HG03565 (cell line): ENCODE measurements at regions not wholly inside any gene's neighbourhood (a gene's known extent, or its start where the extent isn't known, plus 50 kb on each side); places are given as distances from the start of the nearest gene placed in this dataset.
"Not testable (repeated sequence)": the region's sequence is repeated elsewhere in the genome, so short reads cannot be mapped to it uniquely, and the experiment has no call there.

Experiments
- ATAC-seq: cut with Tn5 transposase; IDR thresholded peaks from one replicate; pipeline ENCODE4 v1.9.1; 2021; ENCODE audit warnings: mild to moderate bottlenecking, moderate library complexity; ENCODE audit not compliant: unreplicated experiment

- not testable (repeated sequence) for ATAC-seq
Observed at GRCh38 chr2:215889240-215889969, 123.9 kb downstream of the MREG start.

- ATAC-seq: no peak
Observed at GRCh38 chr2:215888680-215889079, 124.7 kb downstream of the MREG start.

DNA sequence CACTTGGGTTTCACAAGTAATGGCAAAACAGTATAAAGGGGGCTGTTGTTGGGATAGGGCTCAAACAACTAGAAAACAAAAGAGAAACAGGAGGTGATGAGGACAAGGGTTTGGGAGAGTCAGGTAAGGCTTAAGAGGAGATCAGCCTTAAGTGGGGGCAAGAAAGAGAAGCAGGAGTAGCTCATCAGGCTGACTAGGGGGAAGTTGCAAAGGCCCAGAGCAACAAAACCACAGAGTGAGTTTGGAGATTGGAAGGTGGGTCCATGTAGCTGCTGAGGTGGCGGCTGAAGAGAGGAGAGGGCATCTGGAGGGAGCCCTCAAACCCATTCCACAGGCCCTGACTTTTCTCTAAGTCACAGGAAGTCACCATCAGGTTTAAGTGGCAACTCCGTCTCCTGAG, 126.0 kb downstream of the MREG start:
- no peak for ATAC-seq

DNA sequence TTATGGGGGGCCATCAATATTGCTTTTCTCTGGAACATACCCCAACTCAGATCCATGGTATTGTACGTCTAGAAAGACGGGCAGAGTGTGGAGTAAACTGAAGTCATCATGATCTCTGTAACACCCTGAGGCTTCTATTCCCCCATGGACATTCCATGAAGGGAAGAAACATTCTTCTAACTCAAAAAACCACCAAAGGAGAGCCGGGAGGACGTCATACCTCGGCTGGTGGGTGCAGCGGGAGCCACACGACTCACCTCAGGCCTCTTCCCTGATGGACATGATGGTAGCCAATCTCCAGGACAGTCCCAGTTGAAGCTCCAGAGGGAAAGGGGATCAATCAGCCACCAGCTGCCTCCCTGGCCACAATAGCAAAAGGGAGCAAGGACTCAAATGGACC, 127.3 kb downstream of the MREG start:
- no peak for ATAC-seq

DNA sequence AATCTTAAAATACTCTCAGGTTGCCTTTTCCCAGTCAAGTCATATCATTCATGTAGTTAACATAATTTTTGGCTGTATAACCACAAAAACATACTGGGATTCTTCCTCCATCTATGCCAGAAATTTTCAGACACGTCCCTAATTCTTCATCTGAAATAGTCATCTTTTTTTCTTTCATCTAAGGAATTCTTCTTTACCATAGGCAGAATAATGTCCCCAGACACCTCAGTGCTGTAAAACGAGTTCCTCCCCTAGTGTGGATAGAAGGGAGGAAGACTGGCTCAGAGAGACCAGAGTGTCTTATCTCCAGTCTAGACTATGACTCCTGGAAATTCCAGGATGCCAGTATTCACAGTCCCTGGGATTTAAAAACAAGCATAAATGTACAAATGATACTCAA, 127.8 kb downstream of the MREG start:
- no peak for ATAC-seq

- ATAC-seq: no peak
Observed at GRCh38 chr2:215884451-215885087, 128.8 kb downstream of the MREG start.

- ATAC-seq: peak; percentile 72
Observed at GRCh38 chr2:215883799-215884198, 129.6 kb downstream of the MREG start.

DNA sequence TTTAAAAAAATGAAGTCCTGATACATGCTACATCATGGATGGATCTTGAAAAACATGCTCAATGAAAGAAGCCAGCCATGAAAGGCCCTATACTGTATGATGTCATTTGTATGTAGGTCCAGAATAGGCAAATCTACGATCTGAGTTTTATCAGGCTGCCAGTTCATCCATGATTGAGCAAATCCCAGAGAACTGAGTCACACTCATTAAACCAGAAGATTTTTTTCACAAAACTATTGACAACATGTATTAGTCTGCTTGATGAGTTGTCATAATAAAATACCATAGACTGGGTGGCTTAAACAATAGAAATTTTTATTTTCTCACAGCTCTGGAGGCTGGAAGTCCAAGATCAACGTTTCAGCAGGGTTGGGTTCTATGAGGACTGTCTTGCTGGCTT, 130.7 kb downstream of the MREG start:
- no peak for ATAC-seq

- ATAC-seq: no peak
Observed at GRCh38 chr2:215881582-215881981, 131.8 kb downstream of the MREG start.

DNA sequence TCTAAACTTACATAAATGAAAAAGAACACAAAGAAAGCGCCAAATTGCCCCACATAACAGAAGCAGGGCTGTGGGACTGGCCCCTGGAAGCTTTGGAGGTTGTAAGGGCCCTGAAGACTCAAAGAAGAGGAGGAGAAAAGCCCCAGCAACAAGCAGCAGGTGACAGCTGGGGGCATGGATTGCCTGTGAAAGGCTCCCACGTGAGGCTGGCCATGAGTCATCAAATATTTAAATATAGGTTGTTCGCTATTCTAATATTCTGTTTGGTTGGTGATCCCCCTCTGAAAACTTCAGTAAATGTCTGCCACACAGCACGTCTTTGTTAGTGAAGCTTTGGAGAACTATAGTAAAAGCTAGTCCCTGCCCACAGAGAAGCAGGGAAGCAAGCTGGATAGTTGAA, 132.4 kb downstream of the MREG start:
- peak; percentile 59 for ATAC-seq

DNA sequence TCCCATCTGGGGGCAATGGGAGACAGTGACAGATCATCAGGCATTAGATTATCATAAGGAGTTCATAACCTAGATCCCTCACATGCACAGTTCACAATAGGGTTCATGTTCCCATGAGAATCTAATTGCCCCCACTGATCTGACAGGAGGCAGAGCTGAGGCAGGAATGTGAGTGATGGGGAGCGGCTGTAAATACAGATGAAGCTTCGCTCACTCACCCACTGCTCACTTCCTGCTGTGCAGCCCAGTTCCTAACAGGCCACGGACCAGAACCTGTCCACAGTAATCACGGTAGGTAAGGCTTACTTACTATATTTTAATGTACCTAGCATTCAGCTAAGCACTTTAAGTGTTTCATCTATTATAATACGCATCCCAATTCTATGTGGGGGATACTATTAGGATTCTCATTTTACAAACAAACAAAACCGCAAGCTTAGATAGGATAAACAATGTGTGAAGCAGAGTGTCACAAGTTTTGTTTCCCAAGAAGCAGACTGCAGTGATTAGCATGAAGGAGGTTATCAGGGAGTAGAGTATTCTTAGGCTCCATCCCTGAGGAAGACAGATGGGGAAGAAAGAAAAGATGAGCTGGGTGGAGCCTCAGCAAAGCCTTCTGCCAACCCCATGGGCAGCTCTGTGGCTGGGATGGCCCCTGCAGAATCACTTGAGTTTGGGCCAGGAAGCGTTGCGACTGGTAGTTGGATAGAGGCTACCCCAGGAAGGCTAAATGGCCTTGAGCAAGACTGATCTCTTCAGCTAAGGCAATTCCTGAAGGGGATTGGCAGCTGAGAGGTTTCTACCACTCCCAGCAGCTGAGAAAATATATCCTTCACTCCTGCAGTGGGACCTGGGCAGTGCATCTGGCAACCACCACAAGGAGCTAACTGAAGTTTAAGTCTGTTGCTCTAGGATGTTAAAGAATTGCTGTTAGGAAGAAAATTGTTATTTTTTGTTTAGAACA, 133.1 kb downstream of the MREG start:
- ATAC-seq: no peak

DNA sequence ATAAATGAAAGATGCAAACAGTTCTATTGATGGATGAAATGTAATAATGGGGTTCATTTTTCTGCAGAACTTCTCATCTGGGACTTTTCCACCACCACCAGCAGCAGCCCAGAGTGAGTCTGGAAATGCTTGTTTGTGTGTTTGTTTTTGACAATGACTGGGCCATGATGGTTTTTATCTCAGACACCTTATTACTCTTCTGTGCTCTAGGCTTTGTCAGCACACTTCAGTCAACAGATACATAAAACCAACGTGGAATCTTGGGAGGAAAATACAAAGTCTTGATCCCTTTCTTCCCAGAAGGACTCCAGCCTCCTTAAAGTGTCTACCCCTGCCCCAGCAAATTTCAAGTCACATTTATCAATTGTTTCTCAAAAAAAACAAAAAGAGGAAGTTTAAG, 134.0 kb downstream of the MREG start:
- no peak for ATAC-seq

DNA sequence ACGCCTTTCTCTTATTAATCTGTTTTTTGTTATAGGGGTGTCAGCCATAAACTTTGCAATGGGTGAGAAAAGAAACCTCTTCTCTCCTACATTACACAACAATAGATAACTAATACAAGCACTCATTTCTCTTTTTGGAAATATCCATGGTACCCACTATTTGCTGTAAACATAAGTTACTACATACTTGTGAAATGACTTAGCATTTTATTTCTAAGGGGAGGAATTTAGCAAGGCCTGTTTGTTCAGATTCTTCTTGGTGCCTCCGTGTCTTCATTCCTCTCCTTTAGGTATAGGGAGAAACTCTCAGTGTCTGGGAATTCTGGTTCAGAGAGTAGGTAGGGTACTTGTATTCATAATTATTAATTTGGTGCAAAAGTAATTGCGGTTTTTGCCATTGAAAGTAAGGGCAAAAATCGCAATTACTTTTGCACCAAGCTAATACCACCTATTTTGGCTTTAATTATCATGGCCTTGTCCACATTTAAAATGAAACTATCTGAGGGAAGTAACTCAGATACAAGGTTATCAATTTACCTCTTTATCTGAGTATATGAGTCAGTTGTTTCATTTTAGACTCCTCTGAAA, 134.8 kb downstream of the MREG start:
- no peak for ATAC-seq

GRCh38 chr2:215876937-215877238, 136.5 kb downstream of the MREG start:
- no peak for ATAC-seq

GRCh38 chr2:215876139-215876936, 137.0 kb downstream of the MREG start:
- ATAC-seq: no peak

DNA sequence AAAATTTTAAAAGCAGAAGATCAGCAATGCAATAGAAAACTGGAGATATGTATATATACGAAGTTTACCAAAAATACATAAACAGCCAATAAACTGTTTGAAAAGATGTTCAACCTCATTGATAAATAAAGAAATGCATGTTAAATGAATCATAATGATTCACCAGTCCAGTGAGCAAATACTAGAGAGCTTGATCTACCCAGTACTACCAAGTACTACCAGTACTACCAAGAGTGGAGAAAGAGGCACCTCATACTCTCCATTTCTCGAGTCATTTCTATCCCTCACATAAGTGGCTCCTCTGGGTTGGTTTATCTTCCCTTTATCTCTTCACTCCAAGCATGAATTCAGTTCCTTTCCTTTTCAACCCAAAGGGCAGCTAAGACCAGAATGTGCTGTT, 138.9 kb downstream of the MREG start:
- ATAC-seq: no peak

GRCh38 chr2:215870986-215871385, 142.4 kb downstream of the MREG start:
- peak; percentile 60 for ATAC-seq

GRCh38 chr2:215870088-215870490, 143.3 kb downstream of the MREG start:
- no peak for ATAC-seq

GRCh38 chr2:215868846-215869543, 144.4 kb downstream of the MREG start:
- ATAC-seq: no peak

GRCh38 chr2:215866606-215867005, 146.7 kb downstream of the MREG start:
- ATAC-seq: no peak
